Islet precursor cell (in vitro differentiated cells): ENCODE measurements at regions not wholly inside any gene's neighbourhood (a gene's known extent, or its start where the extent isn't known, plus 50 kb on each side); places are given as distances from the start of the nearest gene placed in this dataset.
"Not testable (repeated sequence)": the region's sequence is repeated elsewhere in the genome, so short reads cannot be mapped to it uniquely, and the experiment has no call there.

ENCODE experiments used
- DNase-seq: peaks from one replicate; pipeline ENCODE4 v3.0.0-alpha.2; 2018

GRCh38 chr2:18065249-18065648, 186.8 kb downstream of the KCNS3 start:
- no peak for DNase-seq

- no peak for DNase-seq
These were observed 185.5 kb downstream of the KCNS3 start for GRCh38 chr2:18063826-18064470.

- DNase-seq = no peak
These were observed 184.4 kb downstream of the KCNS3 start for GRCh38 chr2:18062892-18063291.

GRCh38 chr2:18061717-18062116, 183.2 kb downstream of the KCNS3 start:
- DNase-seq = no peak

GRCh38 chr2:18057657-18058056, 179.2 kb downstream of the KCNS3 start:
- DNase-seq = no peak

GRCh38 chr2:18055290-18055689, 176.8 kb downstream of the KCNS3 start:
- DNase-seq = no peak

- no peak for DNase-seq
These were observed 171.5 kb downstream of the KCNS3 start for GRCh38 chr2:18050001-18050400.

- DNase-seq = no peak
These were observed 170.9 kb downstream of the KCNS3 start for GRCh38 chr2:18049325-18049724.

- DNase-seq = no peak
These were observed 169.6 kb downstream of the KCNS3 start for GRCh38 chr2:18047896-18048657.

GRCh38 chr2:18047213-18047611, 168.7 kb downstream of the KCNS3 start:
- DNase-seq = no peak

- DNase-seq = no peak
These were observed 168.2 kb downstream of the KCNS3 start for GRCh38 chr2:18046558-18047212.

- DNase-seq = no peak
These were observed 167.6 kb downstream of the KCNS3 start for GRCh38 chr2:18046017-18046416.

- DNase-seq = no peak
These were observed 166.8 kb downstream of the KCNS3 start for GRCh38 chr2:18045230-18045629.

GRCh38 chr2:18017381-18017780, 138.9 kb downstream of the KCNS3 start:
- not testable (repeated sequence) for DNase-seq

GRCh38 chr2:18009891-18010290, 131.4 kb downstream of the KCNS3 start:
- no peak for DNase-seq

- DNase-seq = no peak
These were observed 126.9 kb downstream of the KCNS3 start for GRCh38 chr2:18005411-18005810.

- no peak for DNase-seq
These were observed 123.2 kb downstream of the KCNS3 start for GRCh38 chr2:18001671-18002070.

- DNase-seq = no peak
These were observed 118.5 kb downstream of the KCNS3 start for GRCh38 chr2:17996978-17997377.

- DNase-seq = no peak
These were observed 117.1 kb downstream of the KCNS3 start for GRCh38 chr2:17995593-17995992.
